Activated T-helper 1 cell treated with anti-CD3 and anti-CD28 coated beads, Interleukin-12 subunit alpha, Interleukin-12 subunit beta, Interleukin-2, Interleukin-4 antibody, amounts not matched to agents 30 ng/mL and 10 ng/mL and 1 ng/mL, durations not matched to agents 14 hours and 24 hours and 36 hours (primary cell): ENCODE measurements at regions not wholly inside any gene's neighbourhood (a gene's known extent, or its start where the extent isn't known, plus 50 kb on each side); places are given as distances from the start of the nearest gene placed in this dataset.

Experiments
- DNase-seq: peaks from one replicate; pipeline ENCODE4 v3.0.0; 2021; ENCODE audit warnings: low spot score
- H3K27ac Mint-ChIP-seq: one replicate; pipeline ENCODE4 v1.8.0; 2021; ENCODE audit warnings: mild to moderate bottlenecking, mixed read lengths
- H3K27me3 Mint-ChIP-seq: one replicate; pipeline ENCODE4 v1.8.0; 2022; ENCODE audit warnings: mild to moderate bottlenecking, moderate library complexity, mixed read lengths; ENCODE audit not compliant: insufficient read depth
- H3K36me3 Mint-ChIP-seq: one replicate; pipeline ENCODE4 v1.8.0; 2021; ENCODE audit warnings: low read depth, mixed read lengths
- H3K4me1 Mint-ChIP-seq: one replicate; pipeline ENCODE4 v1.8.0; 2021; ENCODE audit warnings: low read depth, mixed read lengths
- H3K4me3 Mint-ChIP-seq: one replicate; pipeline ENCODE4 v1.8.0; 2021; ENCODE audit warnings: mild to moderate bottlenecking, moderate library complexity, mixed read lengths
- H3K9me3 Mint-ChIP-seq: one replicate; pipeline ENCODE4 v1.8.0; 2021; ENCODE audit warnings: mixed read lengths
- intact Hi-C: fragments of 100-400 bp; cut with micrococcal nuclease; formaldehyde crosslinking; loops from one replicate; pipeline ENCODE4 v1.15.1; 2024

GRCh38 chr6:113425977-113426660, 431.0 kb upstream of the MARCKS start:
- Mint-ChIP-seq H3K36me3 (no peaks in the 10 kb centered on the region), H3K4me1 (no peaks in the 10 kb centered on the region), H3K27ac (no peak overlapping the region), H3K9me3 (no peaks in the 10 kb centered on the region), H3K27me3 (peaks cover 2% of the 10 kb centered on the region), H3K4me3 (no peak overlapping the region)
- intact Hi-C loops, result no loop called here
- no peak for DNase-seq

- H3K36me3 Mint-ChIP-seq, result no peaks in the 10 kb centered on the region
- H3K4me3 Mint-ChIP-seq, result no peak overlapping the region
- no peak overlapping the region for H3K27ac Mint-ChIP-seq
- H3K4me1 Mint-ChIP-seq, result no peaks in the 10 kb centered on the region
- H3K27me3 Mint-ChIP-seq, result peaks cover 2% of the 10 kb centered on the region
- no peak for DNase-seq
- no peaks in the 10 kb centered on the region for H3K9me3 Mint-ChIP-seq
- intact Hi-C loops, result no loop called here
These were observed 429.5 kb upstream of the MARCKS start for GRCh38 chr6:113427617-113428016.

- H3K9me3 Mint-ChIP-seq, result no peaks in the 10 kb centered on the region
- no peak overlapping the region for H3K4me3 Mint-ChIP-seq
- no peaks in the 10 kb centered on the region for H3K36me3 Mint-ChIP-seq
- DNase-seq, result no peak
- H3K27me3 Mint-ChIP-seq, result peaks cover 2% of the 10 kb centered on the region
- intact Hi-C loops, result no loop called here
- H3K4me1 Mint-ChIP-seq, result no peaks in the 10 kb centered on the region
- no peak overlapping the region for H3K27ac Mint-ChIP-seq
These were observed 428.4 kb upstream of the MARCKS start for GRCh38 chr6:113428702-113429101.

GRCh38 chr6:113432521-113433334, 424.4 kb upstream of the MARCKS start:
- no peak overlapping the region for H3K27ac Mint-ChIP-seq
- H3K4me1 Mint-ChIP-seq, result no peaks in the 10 kb centered on the region
- no peak overlapping the region for H3K4me3 Mint-ChIP-seq
- intact Hi-C loops, result no loop called here
- H3K27me3 Mint-ChIP-seq, result peaks cover 2% of the 10 kb centered on the region
- no peaks in the 10 kb centered on the region for H3K9me3 Mint-ChIP-seq
- no peaks in the 10 kb centered on the region for H3K36me3 Mint-ChIP-seq
- no peak for DNase-seq

GRCh38 chr6:113433335-113433991, 423.7 kb upstream of the MARCKS start:
- Mint-ChIP-seq H3K9me3 (no peaks in the 10 kb centered on the region), H3K36me3 (no peaks in the 10 kb centered on the region), H3K4me1 (no peaks in the 10 kb centered on the region), H3K27ac (no peak overlapping the region), H3K27me3 (peaks cover 2% of the 10 kb centered on the region), H3K4me3 (no peak overlapping the region)
- intact Hi-C loops, result no loop called here
- DNase-seq, result no peak

GRCh38 chr6:113434641-113435040, 422.5 kb upstream of the MARCKS start:
- Mint-ChIP-seq H3K27ac (no peak overlapping the region), H3K36me3 (no peaks in the 10 kb centered on the region), H3K4me1 (no peaks in the 10 kb centered on the region), H3K4me3 (no peak overlapping the region), H3K27me3 (no peaks in the 10 kb centered on the region), H3K9me3 (no peaks in the 10 kb centered on the region)
- DNase-seq, result no peak
- intact Hi-C loops, result no loop called here

- no peak overlapping the region for H3K27ac Mint-ChIP-seq
- H3K4me1 Mint-ChIP-seq, result no peaks in the 10 kb centered on the region
- no peaks in the 10 kb centered on the region for H3K9me3 Mint-ChIP-seq
- intact Hi-C loops, result no loop called here
- H3K27me3 Mint-ChIP-seq, result no peaks in the 10 kb centered on the region
- DNase-seq, result no peak
- no peak overlapping the region for H3K4me3 Mint-ChIP-seq
- no peaks in the 10 kb centered on the region for H3K36me3 Mint-ChIP-seq
These were observed 419.6 kb upstream of the MARCKS start for GRCh38 chr6:113437566-113437965.

- H3K27me3 Mint-ChIP-seq, result no peaks in the 10 kb centered on the region
- H3K36me3 Mint-ChIP-seq, result no peaks in the 10 kb centered on the region
- H3K4me3 Mint-ChIP-seq, result no peak overlapping the region
- H3K27ac Mint-ChIP-seq, result no peak overlapping the region
- H3K4me1 Mint-ChIP-seq, result no peaks in the 10 kb centered on the region
- DNase-seq, result no peak
- intact Hi-C loops, result no loop called here
- H3K9me3 Mint-ChIP-seq, result no peaks in the 10 kb centered on the region
These were observed 417.3 kb upstream of the MARCKS start for GRCh38 chr6:113439866-113440265.

- Mint-ChIP-seq H3K4me1 (no peaks in the 10 kb centered on the region), H3K4me3 (no peak overlapping the region), H3K36me3 (no peaks in the 10 kb centered on the region), H3K27me3 (no peaks in the 10 kb centered on the region), H3K9me3 (no peaks in the 10 kb centered on the region), H3K27ac (no peak overlapping the region)
- intact Hi-C loops, result no loop called here
- DNase-seq, result no peak
These were observed 415.1 kb upstream of the MARCKS start for GRCh38 chr6:113442040-113442439.

- H3K9me3 Mint-ChIP-seq, result no peaks in the 10 kb centered on the region
- no peak overlapping the region for H3K4me3 Mint-ChIP-seq
- DNase-seq, result no peak
- H3K27me3 Mint-ChIP-seq, result no peaks in the 10 kb centered on the region
- no peaks in the 10 kb centered on the region for H3K36me3 Mint-ChIP-seq
- no peaks in the 10 kb centered on the region for H3K4me1 Mint-ChIP-seq
- intact Hi-C loops, result loop anchor here (5.0 kb wide), 1 partner anchor 1542 kb away; no protein-coding TSS in a partner anchor
- H3K27ac Mint-ChIP-seq, result no peak overlapping the region
These were observed 411.9 kb upstream of the MARCKS start for GRCh38 chr6:113445201-113445600.

GRCh38 chr6:113447088-113447831, 409.9 kb upstream of the MARCKS start:
- H3K4me3 Mint-ChIP-seq, result no peak overlapping the region
- H3K27me3 Mint-ChIP-seq, result no peaks in the 10 kb centered on the region
- H3K9me3 Mint-ChIP-seq, result no peaks in the 10 kb centered on the region
- no peaks in the 10 kb centered on the region for H3K4me1 Mint-ChIP-seq
- H3K36me3 Mint-ChIP-seq, result no peaks in the 10 kb centered on the region
- intact Hi-C loops, result loop anchor here (5.0 kb wide), 1 partner anchor 1540 kb away; no protein-coding TSS in a partner anchor
- DNase-seq, result no peak
- H3K27ac Mint-ChIP-seq, result no peak overlapping the region

GRCh38 chr6:113449051-113449450, 408.1 kb upstream of the MARCKS start:
- H3K9me3 Mint-ChIP-seq, result no peaks in the 10 kb centered on the region
- H3K27me3 Mint-ChIP-seq, result no peaks in the 10 kb centered on the region
- intact Hi-C loops, result loop anchor here (5.0 kb wide), 1 partner anchor 1538 kb away; no protein-coding TSS in a partner anchor
- no peaks in the 10 kb centered on the region for H3K4me1 Mint-ChIP-seq
- no peak overlapping the region for H3K27ac Mint-ChIP-seq
- no peak overlapping the region for H3K4me3 Mint-ChIP-seq
- DNase-seq, result no peak
- H3K36me3 Mint-ChIP-seq, result no peaks in the 10 kb centered on the region
